ENCODE measurements at regions not wholly inside any gene's neighbourhood (a gene's known extent, or its start where the extent isn't known, plus 50 kb on each side); places are given as distances from the start of the nearest gene placed in this dataset.

- no peak for DNase-seq (ENCODE audit: low spot score)
These were observed 548.5 kb upstream of the NEGR1 start for GRCh38 chr1:72830606-72831390.

- DNase-seq (ENCODE audit: low spot score) = peak; percentile 3
These were observed 544.9 kb upstream of the NEGR1 start for GRCh38 chr1:72827278-72827677.

DNA sequence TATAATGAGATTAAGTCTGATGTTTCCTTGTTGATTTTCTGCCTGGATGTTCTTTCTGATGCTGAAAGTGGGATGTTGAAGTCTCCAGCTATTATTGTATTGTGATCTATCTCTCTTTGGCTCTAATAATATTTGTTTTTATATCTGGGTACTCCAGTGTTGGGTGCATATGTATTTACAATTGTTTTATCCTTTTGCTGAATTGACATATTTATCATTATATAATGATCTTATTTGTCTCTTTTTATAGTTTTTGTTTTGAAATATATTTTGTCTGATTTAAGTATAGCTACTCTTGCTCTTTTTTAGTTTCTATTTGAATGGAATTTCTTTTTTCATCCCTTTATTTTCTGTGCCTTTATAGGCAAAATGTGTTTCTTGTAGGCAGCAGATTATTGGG lies 522.2 kb upstream of the NEGR1 start:
- no peak for DNase-seq (ENCODE audit: low spot score)

GRCh38 chr1:72781038-72781437 lies 498.7 kb upstream of the NEGR1 start:
- no peak for DNase-seq (ENCODE audit: low spot score)

- DNase-seq (ENCODE audit: low spot score) = no peak
These were observed 497.9 kb upstream of the NEGR1 start for GRCh38 chr1:72780212-72780611.

GRCh38 chr1:72777918-72778317 lies 495.6 kb upstream of the NEGR1 start:
- DNase-seq (ENCODE audit: low spot score) = no peak

DNA sequence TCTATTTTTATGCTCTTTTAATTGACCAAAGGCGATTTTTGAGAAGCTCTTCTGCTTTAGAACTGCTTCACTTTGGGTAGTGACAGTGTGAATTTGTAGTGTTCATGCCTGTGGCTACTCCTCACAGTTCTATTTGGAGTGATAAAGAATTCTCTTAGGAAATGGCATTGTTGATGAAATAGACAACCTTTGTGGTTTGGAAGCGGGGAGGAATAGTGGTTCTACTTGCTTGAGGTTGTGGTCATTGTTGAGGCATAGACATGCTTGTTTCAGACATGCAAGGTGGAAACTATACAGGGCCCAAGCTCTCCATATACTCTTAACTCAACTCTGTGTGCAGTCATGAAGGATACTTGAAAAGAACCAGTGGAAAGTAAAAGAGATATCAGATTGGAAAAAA lies 481.1 kb upstream of the NEGR1 start:
- DNase-seq (ENCODE audit: low spot score) = no peak

DNA sequence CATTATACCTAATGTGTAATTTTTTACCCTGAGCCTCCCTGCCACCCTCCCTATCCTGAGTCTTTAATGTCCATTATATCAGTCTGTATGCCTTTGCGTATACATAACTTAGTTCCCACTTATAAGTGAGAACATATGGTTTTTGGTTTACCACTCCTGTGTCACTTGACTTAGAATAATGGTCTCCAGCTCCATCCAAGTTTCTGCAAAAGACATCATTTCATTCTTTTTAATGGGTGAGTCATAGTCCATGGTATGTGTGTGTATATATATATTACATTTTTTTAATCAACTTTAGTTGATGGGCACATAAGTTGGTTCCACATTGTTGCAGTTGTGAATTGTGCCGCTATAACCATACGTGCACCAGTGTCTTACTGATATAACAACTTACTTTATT lies 477.1 kb upstream of the NEGR1 start:
- no peak for DNase-seq (ENCODE audit: low spot score)

DNA sequence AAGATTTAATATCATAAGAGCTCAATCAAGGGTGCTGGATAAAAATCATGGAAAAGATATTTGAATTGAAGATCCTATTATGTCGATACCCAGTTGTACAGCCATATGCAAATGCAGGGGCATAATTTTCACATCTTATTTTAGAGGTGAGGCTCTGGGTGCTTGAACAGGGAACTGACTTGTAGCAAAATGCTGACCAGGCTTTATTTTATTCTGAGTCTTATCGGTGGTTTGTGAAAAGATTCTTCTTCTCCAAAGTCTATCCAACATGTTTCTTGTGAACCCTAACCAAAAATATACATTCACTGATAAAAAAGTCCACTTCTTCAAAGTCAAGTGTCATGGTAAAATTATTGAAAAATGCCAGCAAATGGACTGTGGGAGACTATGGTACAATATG lies 475.5 kb upstream of the NEGR1 start:
- no peak for DNase-seq (ENCODE audit: low spot score)

DNA sequence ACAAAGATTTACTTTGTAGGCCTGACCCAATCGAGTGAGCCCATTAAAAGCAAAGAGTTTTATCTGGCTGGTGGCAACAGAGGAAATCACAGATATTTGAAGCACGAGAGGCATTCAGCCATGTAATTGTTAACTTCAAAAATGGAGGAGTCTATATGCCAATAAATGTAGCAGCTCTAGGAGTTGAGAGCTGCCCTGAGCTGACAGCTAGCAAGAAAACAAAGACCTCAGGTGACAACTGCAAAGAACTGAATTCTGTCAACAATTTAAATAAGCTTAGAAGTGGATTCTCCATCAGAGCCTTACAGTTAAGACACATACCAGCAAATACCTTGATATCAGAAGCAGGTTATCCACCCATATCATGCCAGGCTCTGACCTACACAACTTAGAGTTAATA lies 463.1 kb upstream of the NEGR1 start:
- DNase-seq (ENCODE audit: low spot score) = no peak

- DNase-seq (ENCODE audit: low spot score) = no peak
These were observed 452.1 kb upstream of the NEGR1 start for GRCh38 chr1:72734415-72734814.

- peak; percentile 3 for DNase-seq (ENCODE audit: low spot score)
These were observed 442.9 kb upstream of the NEGR1 start for GRCh38 chr1:72724951-72725861.

- no peak for DNase-seq (ENCODE audit: low spot score)
These were observed 423.6 kb upstream of the NEGR1 start for GRCh38 chr1:72705921-72706320.

DNA sequence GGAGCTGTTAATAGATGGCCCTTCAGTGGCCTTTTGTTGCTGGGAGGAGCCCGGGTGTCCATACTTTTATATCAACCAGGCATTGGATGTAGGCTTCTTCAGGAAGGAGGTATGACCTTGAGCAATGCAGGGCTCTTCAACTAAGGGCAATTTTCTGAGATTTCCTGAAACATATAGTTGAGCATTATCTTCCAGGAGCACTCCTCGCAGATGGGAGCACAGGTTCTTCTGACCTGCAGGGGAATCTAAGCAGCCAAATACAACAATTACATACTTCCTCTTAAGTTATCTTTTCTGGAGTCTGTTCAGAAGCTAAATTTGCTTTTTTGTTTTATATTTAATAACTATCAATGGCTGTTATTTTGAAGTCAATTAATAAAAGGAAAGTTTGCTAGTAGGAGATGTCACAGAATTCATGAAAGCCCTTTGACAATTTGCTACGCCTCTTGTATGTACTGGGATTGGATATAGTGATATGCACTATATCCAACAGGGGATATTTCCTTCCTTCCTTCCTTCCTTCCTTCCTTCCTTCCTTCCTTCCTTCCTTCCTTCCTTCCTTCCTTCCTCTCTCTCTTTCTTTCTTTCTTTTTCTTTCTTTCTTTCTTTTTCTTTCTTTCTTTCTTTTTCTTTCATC lies 422.6 kb upstream of the NEGR1 start:
- DNase-seq (ENCODE audit: low spot score) = no peak

DNA sequence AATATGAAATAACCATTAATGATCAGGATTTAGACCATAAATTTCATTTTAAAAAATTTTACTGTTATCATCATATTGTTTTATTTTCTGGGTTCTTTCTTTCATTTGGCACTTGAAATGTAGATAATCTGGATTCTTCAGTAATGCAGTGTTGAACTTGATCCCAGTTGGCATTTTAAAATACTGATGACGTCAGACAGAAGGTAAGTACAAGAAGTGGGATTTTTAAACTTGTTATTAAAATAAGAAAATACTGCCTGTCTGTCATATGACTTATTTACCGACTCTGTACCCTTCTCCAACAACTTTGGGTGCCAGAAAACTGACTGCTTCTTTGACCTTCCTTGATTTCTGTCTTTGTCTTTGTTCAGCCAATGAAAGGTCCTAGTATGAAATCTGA lies 415.1 kb upstream of the NEGR1 start:
- no peak for DNase-seq (ENCODE audit: low spot score)

DNA sequence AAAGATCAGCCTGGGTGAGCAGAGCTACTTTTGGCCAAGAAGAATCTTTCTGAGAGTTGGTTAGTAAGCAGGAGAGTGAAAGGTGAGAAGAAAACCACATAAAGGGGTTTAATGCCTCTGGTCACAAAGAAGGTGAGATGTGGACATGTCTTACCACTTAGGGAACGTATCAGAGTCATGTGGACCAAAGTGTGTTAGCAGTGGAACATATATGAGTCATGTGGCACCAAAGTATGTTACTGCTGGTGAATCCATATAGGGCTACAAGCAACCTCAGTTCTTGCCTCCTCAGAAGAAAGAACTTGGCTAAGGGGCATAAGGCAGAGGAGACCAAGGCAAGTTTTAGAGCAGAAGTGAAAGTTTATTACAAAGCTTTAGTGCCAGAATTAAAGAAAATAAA lies 411.6 kb upstream of the NEGR1 start:
- DNase-seq (ENCODE audit: low spot score) = no peak

GRCh38 chr1:72693376-72693775 lies 411.0 kb upstream of the NEGR1 start:
- no peak for DNase-seq (ENCODE audit: low spot score)

DNA sequence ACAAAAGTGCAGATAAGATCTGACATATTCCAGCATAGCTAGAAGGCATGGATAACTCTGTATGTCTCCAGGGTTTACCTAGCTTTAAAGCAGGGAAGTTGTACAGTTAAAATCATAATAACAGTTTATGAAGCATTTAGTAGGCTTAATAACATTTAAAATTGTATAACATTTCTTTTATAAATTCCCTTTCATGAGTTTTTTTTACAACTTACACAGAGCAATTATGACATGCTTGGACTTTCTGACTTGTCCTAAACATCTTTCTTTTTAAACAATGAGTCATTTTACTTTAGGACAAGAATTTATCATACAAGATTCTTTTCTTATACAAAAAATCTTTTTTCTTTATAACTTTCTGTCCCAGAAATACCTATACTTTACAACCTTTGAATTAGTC lies 408.5 kb upstream of the NEGR1 start:
- no peak for DNase-seq (ENCODE audit: low spot score)

- no peak for DNase-seq (ENCODE audit: low spot score)
These were observed 396.3 kb upstream of the NEGR1 start for GRCh38 chr1:72678683-72679082.

- no peak for DNase-seq (ENCODE audit: low spot score)
These were observed 388.6 kb upstream of the NEGR1 start for GRCh38 chr1:72670902-72671301.

DNA sequence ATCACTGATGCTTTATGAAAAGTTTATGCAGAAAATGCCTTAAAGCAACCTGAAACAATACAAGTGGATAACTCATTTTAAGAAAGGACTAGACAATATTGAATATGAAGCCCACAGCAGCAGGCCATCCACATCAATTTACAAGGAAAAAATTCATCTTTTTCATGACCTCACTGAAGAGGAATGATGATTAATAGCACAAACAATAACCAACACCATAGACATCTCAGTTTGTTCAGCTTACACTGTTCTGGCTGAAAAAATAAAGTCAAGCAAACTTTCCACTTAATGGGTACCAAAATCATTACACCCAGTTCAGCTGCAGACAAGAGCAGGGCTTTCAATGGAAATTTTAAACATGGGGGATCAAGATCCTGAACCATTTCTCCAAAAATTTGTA lies 380.6 kb upstream of the NEGR1 start:
- no peak for DNase-seq (ENCODE audit: low spot score)

- no peak for DNase-seq (ENCODE audit: low spot score)
These were observed 368.6 kb upstream of the NEGR1 start for GRCh38 chr1:72650843-72651435.

Data from GM03348 (cell line).